HPDE6-E6E7 (cell line): ENCODE measurements at regions not wholly inside any gene's neighbourhood (a gene's known extent, or its start where the extent isn't known, plus 50 kb on each side); places are given as distances from the start of the nearest gene placed in this dataset.
A peak's percentile ranks its signal among the peaks of the same experiment; 100 is the strongest.

Experiments
- DNase-seq: peaks from one replicate; pipeline ENCODE4 v3.0.0; 2011; ENCODE audit warnings: missing footprints; ENCODE audit errors: extremely low spot score

- no peak for DNase-seq
These were observed 53.4 kb upstream of the NAV3 start for GRCh38 chr12:77777274-77777673.

- no peak for DNase-seq
These were observed 55.9 kb upstream of the NAV3 start for GRCh38 chr12:77774761-77775160.

GRCh38 chr12:77772676-77773298 lies 57.9 kb upstream of the NAV3 start:
- DNase-seq = no peak

- no peak for DNase-seq
These were observed 62.1 kb upstream of the NAV3 start for GRCh38 chr12:77768558-77768957.

GRCh38 chr12:77767756-77768343 lies 62.8 kb upstream of the NAV3 start:
- no peak for DNase-seq

- DNase-seq = no peak
These were observed 63.4 kb upstream of the NAV3 start for GRCh38 chr12:77767335-77767734.

GRCh38 chr12:77766224-77766623 lies 64.5 kb upstream of the NAV3 start:
- DNase-seq = no peak

- no peak for DNase-seq
These were observed 69.4 kb upstream of the NAV3 start for GRCh38 chr12:77761286-77761685.

GRCh38 chr12:77760271-77761025 lies 70.2 kb upstream of the NAV3 start:
- DNase-seq = no peak

GRCh38 chr12:77754086-77754485 lies 76.6 kb upstream of the NAV3 start:
- DNase-seq = no peak

GRCh38 chr12:77751939-77752338 lies 78.8 kb upstream of the NAV3 start:
- DNase-seq = no peak

GRCh38 chr12:77746096-77746495 lies 84.6 kb upstream of the NAV3 start:
- no peak for DNase-seq

GRCh38 chr12:77745624-77746023 lies 85.1 kb upstream of the NAV3 start:
- no peak for DNase-seq

GRCh38 chr12:77742631-77743030 lies 88.1 kb upstream of the NAV3 start:
- DNase-seq = no peak

GRCh38 chr12:77741974-77742517 lies 88.6 kb upstream of the NAV3 start:
- no peak for DNase-seq

- DNase-seq = no peak
These were observed 94.3 kb upstream of the NAV3 start for GRCh38 chr12:77736219-77736965.

- DNase-seq = no peak
These were observed 96.3 kb upstream of the NAV3 start for GRCh38 chr12:77734214-77734883.

GRCh38 chr12:77728018-77728417 lies 102.7 kb upstream of the NAV3 start:
- DNase-seq = no peak

- DNase-seq = no peak
These were observed 103.2 kb upstream of the NAV3 start for GRCh38 chr12:77727442-77728001.

GRCh38 chr12:77725611-77726010 lies 105.1 kb upstream of the NAV3 start:
- no peak for DNase-seq

GRCh38 chr12:77724367-77724957 lies 106.2 kb upstream of the NAV3 start:
- peak; percentile 9 for DNase-seq
